Lung (tissue), 11 donors: ENCODE measurements at regions not wholly inside any gene's neighbourhood (a gene's known extent, or its start where the extent isn't known, plus 50 kb on each side); places are given as distances from the start of the nearest gene placed in this dataset.

ENCODE experiments used
- ATAC-seq: fragments of 200-7000 bp; cut with Tn5 transposase; one replicate; pipeline ENCODE4 v1.9.1; 2020; ENCODE audit warnings: moderate number of reproducible peaks; ENCODE audit not compliant: insufficient read depth, low FRiP score
- DNase-seq, 3 donors: peaks; one replicate each; pipeline ENCODE4 v3.0.0-alpha.2; 2013 to 2017
- H3K27ac ChIP-seq, 2 donors: one replicate each; pipeline ENCODE4 v1.5.1; 2013; ENCODE audit warnings: mild to moderate bottlenecking in 2 of 2, moderate library complexity in 2 of 2, control low read depth in 1 of 2, inconsistent platforms in 1 of 2, low read depth in 1 of 2, low read length in 1 of 2
- H3K27me3 ChIP-seq, 3 donors: one replicate each; pipeline ENCODE4 v1.5.1; 2013; ENCODE audit warnings: low read length in 2 of 3; ENCODE audit not compliant: control insufficient read depth in 3 of 3, insufficient read depth in 3 of 3
- H3K36me3 ChIP-seq, 4 donors: one replicate each; pipeline ENCODE4 v1.5.1; 2013; ENCODE audit warnings: low read length in 4 of 4, mild to moderate bottlenecking in 1 of 4, moderate library complexity in 1 of 4; ENCODE audit not compliant: control insufficient read depth in 4 of 4, insufficient read depth in 4 of 4
- H3K4me1 ChIP-seq, 5 donors: one replicate each; pipeline ENCODE4 v1.5.1; 2013; ENCODE audit warnings: low read length in 5 of 5, mild to moderate bottlenecking in 2 of 5, moderate library complexity in 1 of 5; ENCODE audit not compliant: control insufficient read depth in 5 of 5, insufficient read depth in 5 of 5
- H3K4me3 ChIP-seq: one replicate; pipeline ENCODE4 v1.5.1; 2013; ENCODE audit warnings: mild to moderate bottlenecking, control low read depth, moderate library complexity
- H3K9ac ChIP-seq, 2 donors: one replicate each; pipeline ENCODE4 v1.5.1; 2013; ENCODE audit warnings: low read length in 2 of 2, control low read depth in 1 of 2; ENCODE audit not compliant: insufficient read depth in 1 of 2
- H3K9me3 ChIP-seq, 4 donors: one replicate each; pipeline ENCODE4 v1.5.1; 2013; ENCODE audit warnings: low read length in 3 of 4, mild to moderate bottlenecking in 1 of 4, moderate library complexity in 1 of 4; ENCODE audit not compliant: control insufficient read depth in 4 of 4, insufficient read depth in 3 of 4
- CTCF ChIP-seq: IDR thresholded peaks from 2 replicates; pipeline ENCODE4 v1.5.1; 2012; ENCODE audit warnings: mild to moderate bottlenecking; ENCODE audit errors: control extremely low read depth, extremely low read depth
- WGBS, 2 donors: extraction: QIAGEN DNeasy Blood & Tissue Kit; methylation state at CpG; one replicate each; pipeline ENCODE4 v1.1.7; 2013; 5-methylcytosine and 5-hydroxymethylcytosine counted together
- donor health status: control.
- donor health status: control.
- donor health status: Bipolar disorder and iron deficiency.
- donor health status: healthy.
- donor health status: DM: yes; HTN: yes; CAD: no.

- no peaks in the 10 kb centered on the region for H3K4me1 ChIP-seq
- H3K27ac ChIP-seq: no peak overlapping the region
- H3K27me3 ChIP-seq: no peaks in the 10 kb centered on the region
- TF ChIP-seq CTCF: no peak
- DNase-seq: no peak
- no peaks in the 10 kb centered on the region for H3K36me3 ChIP-seq
- ATAC-seq: no peak
- H3K9me3 ChIP-seq: no peaks in the 10 kb centered on the region
- no peak overlapping the region for H3K4me3 ChIP-seq
- H3K9ac ChIP-seq: no peak overlapping the region
Observed at GRCh38 chr2:57119141-57119540, 927.5 kb upstream of the VRK2 start.

- WGBS, 2 donors: 75 to 76% methylated on average over 2 of the region's 2 CpGs
- Histone ChIP-seq H3K36me3 (no peaks in the 10 kb centered on the region), H3K4me3 (no peak overlapping the region), H3K4me1 (no peaks in the 10 kb centered on the region), H3K9me3 (no peaks in the 10 kb centered on the region), H3K27ac (no peak overlapping the region), H3K27me3 (no peaks in the 10 kb centered on the region), H3K9ac (no peak overlapping the region)
- no peak for TF ChIP-seq CTCF
- ATAC-seq: no peak
- no peak for DNase-seq
Observed at GRCh38 chr2:57126410-57126809, 920.2 kb upstream of the VRK2 start.

- no peak for DNase-seq
- TF ChIP-seq CTCF: no peak
- Histone ChIP-seq H3K9ac (no peak overlapping the region), H3K9me3 (no peaks in the 10 kb centered on the region), H3K4me1 (no peaks in the 10 kb centered on the region), H3K27ac (no peak overlapping the region), H3K27me3 (no peaks in the 10 kb centered on the region), H3K4me3 (no peak overlapping the region), H3K36me3 (no peaks in the 10 kb centered on the region)
- ATAC-seq: no peak
- 49 to 95% methylated on average over 1 of the region's 1 CpG for WGBS, 2 donors
Observed at GRCh38 chr2:57139179-57139578, 907.4 kb upstream of the VRK2 start.

- ATAC-seq: no peak
- peak in 1 of 3 donors; percentile 8 for DNase-seq
- no peak for TF ChIP-seq CTCF
Observed at GRCh38 chr2:57141269-57141668, 905.3 kb upstream of the VRK2 start.

More at GRCh38 chr2:57141269-57141668, 905.3 kb upstream of the VRK2 start:
- Histone ChIP-seq H3K9me3 (peaks cover 0 to 5% (median 0%) of the 10 kb centered on the region in 4 donors), H3K4me1 (no peaks in the 10 kb centered on the region), H3K27ac (no peak overlapping the region), H3K4me3 (no peak overlapping the region), H3K9ac (no peak overlapping the region), H3K36me3 (no peaks in the 10 kb centered on the region), H3K27me3 (no peaks in the 10 kb centered on the region)
